Keratinocyte (primary cell): ENCODE measurements at regions not wholly inside any gene's neighbourhood (a gene's known extent, or its start where the extent isn't known, plus 50 kb on each side); places are given as distances from the start of the nearest gene placed in this dataset.

Experiments
- DNase-seq: peaks from one replicate; pipeline ENCODE4 v3.0.0-alpha.2; 2011; ENCODE audit warnings: low read depth, missing footprints, low spot score
- FAIRE-seq: peaks from 2 replicates; lab custom pipeline; 2011; peaks lifted over from hg19 to GRCh38; lab: Jason Lieb, UNC
- H2AFZ ChIP-seq: 2 replicates; pipeline ENCODE4 v1.6.0; 2012; ENCODE audit warnings: low read length, control low read depth, inconsistent platforms; ENCODE audit not compliant: control insufficient read depth
- H3K27ac ChIP-seq: 2 replicates; pipeline ENCODE4 v1.5.1; 2011; ENCODE audit warnings: low read length; ENCODE audit not compliant: control insufficient read depth, insufficient read depth
- H3K27me3 ChIP-seq: 3 replicates; pipeline ENCODE4 v1.6.0; 2011; ENCODE audit warnings: low read length; ENCODE audit not compliant: control insufficient read depth, insufficient read depth; ENCODE audit errors: extremely low read depth
- H3K36me3 ChIP-seq, 2 experiments: 2 replicates in 1 of 2; 3 replicates in 1 of 2; pipeline ENCODE4 v1.5.1; 2011; ENCODE audit warnings: low read length in 2 of 2, mild to moderate bottlenecking in 1 of 2; ENCODE audit not compliant: control insufficient read depth in 2 of 2, insufficient read depth in 2 of 2; ENCODE audit errors: extremely low read depth in 1 of 2
- H3K4me1 ChIP-seq: 3 replicates; pipeline ENCODE4 v1.5.1; 2011; ENCODE audit warnings: low read length; ENCODE audit not compliant: control insufficient read depth, insufficient read depth; ENCODE audit errors: extremely low read depth
- H3K4me2 ChIP-seq: 3 replicates; pipeline ENCODE4 v1.6.0; 2011; ENCODE audit warnings: low read depth, low read length; ENCODE audit not compliant: control insufficient read depth, insufficient read depth; ENCODE audit errors: extremely low read depth
- H3K4me3 ChIP-seq, 3 experiments: fragments of 200-600 bp in 1 of 3; sonication (generic) in 1 of 3; 2 replicates in 2 of 3; 3 replicates in 1 of 3; pipeline ENCODE4 v1.5.1; 2011 to 2016; ENCODE audit warnings: low read length in 3 of 3, mild to moderate bottlenecking in 3 of 3, control low read depth in 2 of 3, inconsistent platforms in 1 of 3, low read depth in 1 of 3, mixed read lengths in 1 of 3, mixed run types in 1 of 3, moderate library complexity in 1 of 3; ENCODE audit not compliant: control insufficient read depth in 2 of 3, insufficient read depth in 2 of 3; ENCODE audit errors: extremely low read depth in 1 of 3
- H3K79me2 ChIP-seq: 2 replicates; pipeline ENCODE4 v1.6.0; 2012; ENCODE audit warnings: low read length; ENCODE audit not compliant: control insufficient read depth, insufficient read depth
- H3K9ac ChIP-seq: 3 replicates; pipeline ENCODE4 v1.6.0; 2011; ENCODE audit warnings: low read length; ENCODE audit not compliant: control insufficient read depth, insufficient read depth; ENCODE audit errors: extremely low read depth
- H3K9me1 ChIP-seq: 3 replicates; pipeline ENCODE4 v1.6.0; 2011; ENCODE audit warnings: low read length; ENCODE audit not compliant: control insufficient read depth, insufficient read depth; ENCODE audit errors: extremely low read depth
- H3K9me3 ChIP-seq: 2 replicates; pipeline ENCODE4 v1.5.1; 2012; ENCODE audit warnings: low read depth, low read length; ENCODE audit not compliant: control insufficient read depth
- H4K20me1 ChIP-seq: 3 replicates; pipeline ENCODE4 v1.6.0; 2011; ENCODE audit warnings: low read length; ENCODE audit not compliant: control insufficient read depth, insufficient read depth; ENCODE audit errors: extremely low read depth
- CTCF ChIP-seq, 3 experiments: IDR thresholded peaks in 1 of 3; conservative IDR thresholded peaks in 1 of 3; optimal IDR thresholded peaks in 1 of 3; 2 replicates in 2 of 3; 3 replicates in 1 of 3; pipeline versions ENCODE3 to v1.5.1; 2011; ENCODE audit warnings: low read length in 3 of 3, mild to moderate bottlenecking in 3 of 3, moderate library complexity in 2 of 3, control low read depth in 1 of 3, inconsistent platforms in 1 of 3; ENCODE audit not compliant: insufficient read depth in 2 of 3; ENCODE audit errors: extremely low read depth in 1 of 3
- EZH2 ChIP-seq: IDR thresholded peaks from one replicate; pipeline ENCODE4 v1.6.1; 2012; ENCODE audit warnings: inconsistent platforms, mild to moderate bottlenecking, low read length, moderate library complexity
- dilution Hi-C: fragments of 300-500 bp; cut with MboI; formaldehyde crosslinking; loops from one replicate; pipeline ENCODE4 v1.7.0; 2020; ENCODE audit warnings: low sequenced_read_pairs; ENCODE audit not compliant: extremely low pct_ligation_motif_present

- Histone ChIP-seq H3K4me3 (no peak overlapping the region), H4K20me1 (no peaks in the 10 kb centered on the region), H3K9me1 (no peaks in the 10 kb centered on the region), H3K36me3 (no peaks in the 10 kb centered on the region), H3K4me2 (no peak overlapping the region), H3K9ac (no peak overlapping the region), H2AFZ (no peak overlapping the region), H3K9me3 (no peaks in the 10 kb centered on the region), H3K27ac (no peak overlapping the region), H3K4me1 (no peaks in the 10 kb centered on the region), H3K79me2 (no peaks in the 10 kb centered on the region), H3K27me3 (no peaks in the 10 kb centered on the region)
- no peak for FAIRE-seq
- dilution Hi-C loops, result no loop called here
- no peak for DNase-seq
- TF ChIP-seq CTCF (optimal IDR thresholded peaks at IDR 0.05 in 1 of 3, IDR thresholded peaks at IDR 0.05 in 1 of 3, conservative IDR thresholded peaks at IDR 0.05 in 1 of 3; ENCODE audit: extremely low read depth in 1 of 3, insufficient read depth in 2 of 3, low read length in 3 of 3), result no peak
- TF ChIP-seq EZH2, result no peak
Observed at GRCh38 chr1:38600286-38600685, 259.3 kb downstream of the RRAGC start.

GRCh38 chr1:38598118-38598517, 261.5 kb downstream of the RRAGC start:
- H3K4me3 ChIP-seq, result no peak overlapping the region
- H3K27ac ChIP-seq, result no peak overlapping the region
- no peak for TF ChIP-seq CTCF (optimal IDR thresholded peaks at IDR 0.05 in 1 of 3, IDR thresholded peaks at IDR 0.05 in 1 of 3, conservative IDR thresholded peaks at IDR 0.05 in 1 of 3; ENCODE audit: extremely low read depth in 1 of 3, insufficient read depth in 2 of 3, low read length in 3 of 3)
- no peak for TF ChIP-seq EZH2
- no peak overlapping the region for H3K9ac ChIP-seq
- FAIRE-seq (no peak), DNase-seq (no peak)
- no peaks in the 10 kb centered on the region for H3K4me1 ChIP-seq
- no peaks in the 10 kb centered on the region for H3K79me2 ChIP-seq
- H3K9me1 ChIP-seq, result no peaks in the 10 kb centered on the region
- no peaks in the 10 kb centered on the region for H4K20me1 ChIP-seq
- no peaks in the 10 kb centered on the region for H3K27me3 ChIP-seq
- H3K9me3 ChIP-seq, result peaks cover 3% of the 10 kb centered on the region
- no peak overlapping the region for H2AFZ ChIP-seq
- dilution Hi-C loops, result no loop called here
- H3K36me3 ChIP-seq, result no peaks in the 10 kb centered on the region
- no peak overlapping the region for H3K4me2 ChIP-seq
